ENCODE measurements at regions not wholly inside any gene's neighbourhood (a gene's known extent, or its start where the extent isn't known, plus 50 kb on each side); places are given as distances from the start of the nearest gene placed in this dataset.

DNA sequence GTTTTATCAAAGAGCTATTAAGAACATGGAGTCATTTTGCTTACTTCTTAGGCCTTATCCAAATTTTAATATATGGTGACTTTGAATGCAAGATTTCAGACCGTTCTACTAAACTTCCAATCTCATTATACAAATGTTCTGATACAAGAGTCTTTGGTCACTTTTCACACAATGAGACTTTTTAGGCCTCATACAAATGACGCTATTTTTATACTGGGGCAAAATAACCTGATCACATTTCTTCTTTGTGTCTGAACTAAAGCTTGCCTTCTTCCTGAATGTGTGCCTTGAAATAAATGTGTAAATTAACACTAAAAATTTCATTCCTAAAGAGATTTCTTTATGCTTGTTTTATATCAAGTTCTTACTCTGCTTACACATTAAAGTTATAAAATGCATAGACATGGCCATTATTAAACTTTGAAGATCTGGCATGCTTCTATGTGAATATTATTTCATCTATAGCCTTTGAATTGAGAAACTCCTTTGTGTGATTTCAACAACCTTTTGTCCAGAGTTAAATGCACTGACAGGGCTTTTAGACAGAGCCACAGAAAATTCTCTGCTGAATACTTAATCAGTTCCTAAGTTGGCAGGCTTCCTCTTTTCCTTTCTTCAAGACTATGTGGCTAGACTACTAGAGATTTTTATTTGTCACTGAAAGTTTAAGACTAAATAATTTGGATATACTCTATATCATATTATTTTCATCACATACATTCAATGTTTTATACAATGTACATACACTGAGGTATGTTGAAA, 86.1 kb downstream of the EDNRB start:
- TF ChIP-seq, protein P1, sequence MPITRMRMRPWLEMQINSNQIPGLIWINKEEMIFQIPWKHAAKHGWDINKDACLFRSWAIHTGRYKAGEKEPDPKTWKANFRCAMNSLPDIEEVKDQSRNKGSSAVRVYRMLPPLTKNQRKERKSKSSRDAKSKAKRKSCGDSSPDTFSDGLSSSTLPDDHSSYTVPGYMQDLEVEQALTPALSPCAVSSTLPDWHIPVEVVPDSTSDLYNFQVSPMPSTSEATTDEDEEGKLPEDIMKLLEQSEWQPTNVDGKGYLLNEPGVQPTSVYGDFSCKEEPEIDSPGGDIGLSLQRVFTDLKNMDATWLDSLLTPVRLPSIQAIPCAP (CRISPR knock-in tag; IDR thresholded peaks at IDR 0.05) = no peak
- TF ChIP-seq CTCF (IDR thresholded peaks at IDR 0.05) (no peak), USF2 (CRISPR knock-in tag; IDR thresholded peaks at IDR 0.05) (no peak), RELA (CRISPR knock-in tag; IDR thresholded peaks at IDR 0.05; ENCODE audit: borderline replicate concordance) (no peak), SP1 (CRISPR knock-in tag; conservative IDR thresholded peaks at IDR 0.05) (no peak)

Data from WTC11 (cell line).